ENCODE measurements at regions not wholly inside any gene's neighbourhood (a gene's known extent, or its start where the extent isn't known, plus 50 kb on each side); places are given as distances from the start of the nearest gene placed in this dataset.
A peak's percentile ranks its signal among the peaks of the same experiment; 100 is the strongest.

DNA sequence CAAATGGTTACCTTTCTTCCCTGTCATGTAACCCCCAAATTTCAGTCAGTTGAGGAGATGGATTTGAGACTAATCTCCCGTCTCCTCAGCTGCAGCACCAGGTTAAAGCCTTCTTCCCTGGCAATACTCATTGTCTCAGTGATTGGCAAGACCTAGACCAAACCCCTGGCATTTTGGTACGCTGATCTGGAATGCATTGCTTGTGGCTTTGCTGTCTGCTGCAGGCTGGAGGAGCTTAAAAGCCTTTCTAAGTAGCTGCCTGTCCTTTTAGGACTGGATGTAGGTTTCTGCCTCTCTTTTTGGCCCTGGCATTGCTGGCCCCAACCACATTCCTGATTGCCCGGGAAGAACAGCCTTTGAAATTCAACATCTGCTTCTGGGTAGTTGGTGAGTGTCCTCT is 729.6 kb upstream of the GJE1 start:
- Histone ChIP-seq H3K4me1 (ENCODE audit: insufficient read depth, low read length) (no peaks in the 10 kb centered on the region), H3K9me3 (ENCODE audit: low read depth, low read length) (no peaks in the 10 kb centered on the region), H3K4me2 (ENCODE audit: insufficient read depth, low read length) (no peak overlapping the region), H3K4me3 (ENCODE audit: insufficient read depth, low read length) (no peak overlapping the region), H4K20me1 (ENCODE audit: insufficient read depth, low read length) (no peaks in the 10 kb centered on the region), H2AFZ (ENCODE audit: low read length) (peak overlapping the region; percentile 20), H3K27me3 (ENCODE audit: insufficient read depth, low read length) (no peaks in the 10 kb centered on the region), H3K79me2 (ENCODE audit: insufficient read depth, low read length) (no peaks in the 10 kb centered on the region), H3K36me3 (ENCODE audit: insufficient read depth, low read length) (no peaks in the 10 kb centered on the region), H3K27ac (ENCODE audit: low read depth, low read length) (no peak overlapping the region)
- DNase-seq (ENCODE audit: insufficient read length, low spot score, missing footprints) = no peak
- TF ChIP-seq, protein P1, sequence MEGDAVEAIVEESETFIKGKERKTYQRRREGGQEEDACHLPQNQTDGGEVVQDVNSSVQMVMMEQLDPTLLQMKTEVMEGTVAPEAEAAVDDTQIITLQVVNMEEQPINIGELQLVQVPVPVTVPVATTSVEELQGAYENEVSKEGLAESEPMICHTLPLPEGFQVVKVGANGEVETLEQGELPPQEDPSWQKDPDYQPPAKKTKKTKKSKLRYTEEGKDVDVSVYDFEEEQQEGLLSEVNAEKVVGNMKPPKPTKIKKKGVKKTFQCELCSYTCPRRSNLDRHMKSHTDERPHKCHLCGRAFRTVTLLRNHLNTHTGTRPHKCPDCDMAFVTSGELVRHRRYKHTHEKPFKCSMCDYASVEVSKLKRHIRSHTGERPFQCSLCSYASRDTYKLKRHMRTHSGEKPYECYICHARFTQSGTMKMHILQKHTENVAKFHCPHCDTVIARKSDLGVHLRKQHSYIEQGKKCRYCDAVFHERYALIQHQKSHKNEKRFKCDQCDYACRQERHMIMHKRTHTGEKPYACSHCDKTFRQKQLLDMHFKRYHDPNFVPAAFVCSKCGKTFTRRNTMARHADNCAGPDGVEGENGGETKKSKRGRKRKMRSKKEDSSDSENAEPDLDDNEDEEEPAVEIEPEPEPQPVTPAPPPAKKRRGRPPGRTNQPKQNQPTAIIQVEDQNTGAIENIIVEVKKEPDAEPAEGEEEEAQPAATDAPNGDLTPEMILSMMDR (IDR thresholded peaks at IDR 0.05; ENCODE audit: extremely low read depth, low read depth, low read length) = no peak

DNA sequence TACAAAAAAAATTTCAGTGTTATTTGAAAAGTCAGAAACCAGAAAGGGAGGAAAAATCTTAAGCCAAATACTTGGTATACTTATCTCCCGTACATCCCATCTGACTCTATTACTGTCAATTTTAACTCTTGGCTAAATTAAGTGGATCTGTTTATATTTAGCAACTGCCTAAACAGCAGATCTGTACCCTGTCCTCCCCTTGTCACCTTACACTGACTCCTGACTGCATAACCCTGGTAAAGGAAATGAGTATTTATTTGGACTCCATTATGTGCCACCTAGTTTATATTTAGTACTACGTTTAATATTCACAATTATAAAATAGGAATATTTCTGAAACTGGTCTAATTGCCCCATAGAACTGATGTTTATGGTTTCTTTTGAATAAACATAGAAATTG is 730.2 kb upstream of the GJE1 start:
- H4K20me1 ChIP-seq (ENCODE audit: insufficient read depth, low read length) = no peaks in the 10 kb centered on the region
- no peak overlapping the region for H3K4me3 ChIP-seq (ENCODE audit: insufficient read depth, low read length)
- H3K79me2 ChIP-seq (ENCODE audit: insufficient read depth, low read length) = no peaks in the 10 kb centered on the region
- no peaks in the 10 kb centered on the region for H3K36me3 ChIP-seq (ENCODE audit: insufficient read depth, low read length)
- H3K27me3 ChIP-seq (ENCODE audit: insufficient read depth, low read length) = no peaks in the 10 kb centered on the region
- no peak for DNase-seq (ENCODE audit: insufficient read length, low spot score, missing footprints)
- no peak overlapping the region for H2AFZ ChIP-seq (ENCODE audit: low read length)
- TF ChIP-seq, protein P1 (IDR thresholded peaks at IDR 0.05; ENCODE audit: extremely low read depth, low read depth, low read length) = no peak
- H3K27ac ChIP-seq (ENCODE audit: low read depth, low read length) = no peak overlapping the region
- no peaks in the 10 kb centered on the region for H3K4me1 ChIP-seq (ENCODE audit: insufficient read depth, low read length)
- no peak overlapping the region for H3K4me2 ChIP-seq (ENCODE audit: insufficient read depth, low read length)
- no peaks in the 10 kb centered on the region for H3K9me3 ChIP-seq (ENCODE audit: low read depth, low read length)

DNA sequence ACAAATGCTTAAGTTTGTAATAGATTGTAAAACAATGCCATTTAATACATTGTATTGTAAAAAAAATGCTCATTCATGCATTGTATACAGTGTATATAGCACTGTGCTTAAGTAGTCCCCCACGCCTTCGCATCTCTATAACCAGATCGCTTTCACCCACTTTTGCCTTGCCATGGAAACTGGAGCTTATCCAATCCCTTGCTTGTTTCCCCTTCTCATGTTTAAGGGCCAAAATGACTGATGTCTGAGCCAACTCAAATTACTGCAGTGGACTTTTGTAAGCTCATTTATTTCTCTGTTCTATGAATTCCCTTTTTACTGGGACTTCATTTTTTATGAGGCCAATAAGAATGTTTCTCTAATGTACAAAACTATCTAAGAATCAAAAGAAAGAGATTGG is 730.9 kb upstream of the GJE1 start:
- H2AFZ ChIP-seq (ENCODE audit: low read length) = no peak overlapping the region
- no peaks in the 10 kb centered on the region for H3K9me3 ChIP-seq (ENCODE audit: low read depth, low read length)
- TF ChIP-seq, protein P1 (IDR thresholded peaks at IDR 0.05; ENCODE audit: extremely low read depth, low read depth, low read length) = no peak
- no peak overlapping the region for H3K27ac ChIP-seq (ENCODE audit: low read depth, low read length)
- DNase-seq (ENCODE audit: insufficient read length, low spot score, missing footprints) = no peak
- no peaks in the 10 kb centered on the region for H3K36me3 ChIP-seq (ENCODE audit: insufficient read depth, low read length)
- H4K20me1 ChIP-seq (ENCODE audit: insufficient read depth, low read length) = no peaks in the 10 kb centered on the region
- no peaks in the 10 kb centered on the region for H3K27me3 ChIP-seq (ENCODE audit: insufficient read depth, low read length)
- no peaks in the 10 kb centered on the region for H3K79me2 ChIP-seq (ENCODE audit: insufficient read depth, low read length)
- no peak overlapping the region for H3K4me2 ChIP-seq (ENCODE audit: insufficient read depth, low read length)
- no peak overlapping the region for H3K4me3 ChIP-seq (ENCODE audit: insufficient read depth, low read length)
- no peaks in the 10 kb centered on the region for H3K4me1 ChIP-seq (ENCODE audit: insufficient read depth, low read length)

DNA sequence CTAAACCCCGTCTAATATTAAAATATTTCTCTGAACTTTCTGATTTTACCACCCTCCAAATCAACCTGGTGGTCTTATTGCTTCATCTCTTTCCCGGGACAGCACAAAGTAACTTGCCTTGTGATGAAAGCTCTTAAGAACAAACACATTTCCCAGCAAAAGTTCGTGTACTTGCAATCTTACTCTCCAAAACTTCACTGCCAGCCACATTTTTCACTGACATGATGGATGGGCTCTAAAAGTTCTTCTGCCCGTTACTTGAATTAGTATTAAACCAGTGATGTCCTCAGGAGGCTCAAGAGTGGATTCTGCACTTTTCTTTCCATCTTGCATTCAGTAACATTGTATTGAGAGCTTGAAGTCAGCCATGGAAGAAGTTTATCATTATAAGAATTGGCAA is 731.6 kb upstream of the GJE1 start:
- Histone ChIP-seq H3K36me3 (ENCODE audit: insufficient read depth, low read length) (no peaks in the 10 kb centered on the region), H2AFZ (ENCODE audit: low read length) (peak overlapping the region; percentile 51), H3K4me3 (ENCODE audit: insufficient read depth, low read length) (no peak overlapping the region), H3K4me1 (ENCODE audit: insufficient read depth, low read length) (no peaks in the 10 kb centered on the region), H3K4me2 (ENCODE audit: insufficient read depth, low read length) (no peak overlapping the region), H3K27ac (ENCODE audit: low read depth, low read length) (no peak overlapping the region), H4K20me1 (ENCODE audit: insufficient read depth, low read length) (no peaks in the 10 kb centered on the region), H3K9me3 (ENCODE audit: low read depth, low read length) (no peaks in the 10 kb centered on the region), H3K79me2 (ENCODE audit: insufficient read depth, low read length) (no peaks in the 10 kb centered on the region), H3K27me3 (ENCODE audit: insufficient read depth, low read length) (no peaks in the 10 kb centered on the region)
- no peak for DNase-seq (ENCODE audit: insufficient read length, low spot score, missing footprints)
- TF ChIP-seq, protein P1 (IDR thresholded peaks at IDR 0.05; ENCODE audit: extremely low read depth, low read depth, low read length) = no peak
